ENCODE measurements at regions not wholly inside any gene's neighbourhood (a gene's known extent, or its start where the extent isn't known, plus 50 kb on each side); places are given as distances from the start of the nearest gene placed in this dataset.

GRCh38 chr7:51764976-51765375, 448.4 kb upstream of the COBL start:
- H3K4ac ChIP-seq (ENCODE audit: low read depth, low read length) = no peak overlapping the region
- H3K56ac ChIP-seq (ENCODE audit: extremely low read depth, insufficient read depth, low read length) = no peak overlapping the region
- no peak overlapping the region for H4K91ac ChIP-seq (ENCODE audit: insufficient read depth, low read depth, low read length)
- no peak overlapping the region for H2AK5ac ChIP-seq (ENCODE audit: low read depth, low read length)
- ChIA-PET POLR2A (ENCODE audit: unreplicated experiment) (no interaction called here), CTCF (no interaction called here)
- H2BK15ac ChIP-seq (ENCODE audit: low read depth, low read length) = no peak overlapping the region
- dilution Hi-C loops (cut with HindIII; ENCODE audit: low sequenced_read_pairs, unreplicated experiment) (no loop called here), in situ Hi-C loops (cut with MboI; ENCODE audit: low sequenced_read_pairs) (no loop called here), intact Hi-C loops (cut with micrococcal nuclease) (no loop called here)
- no peak overlapping the region for H4K5ac ChIP-seq (ENCODE audit: low read depth, low read length)
- H3K4me1 ChIP-seq (ENCODE audit: control insufficient read depth, insufficient read depth, low read length) = no peaks in the 10 kb centered on the region
- H4K20me1 ChIP-seq (ENCODE audit: insufficient read depth, low read length) = no peaks in the 10 kb centered on the region
- no peak overlapping the region for H3K9ac ChIP-seq (ENCODE audit: low read depth, low read length)
- H3K23ac ChIP-seq (ENCODE audit: low read depth, low read length) = no peak overlapping the region
- peaks cover 9% of the 10 kb centered on the region for H3K9me3 ChIP-seq (ENCODE audit: control insufficient read depth, insufficient read depth, low read length)
- H3K4me2 ChIP-seq (ENCODE audit: low read depth, low read length) = no peak overlapping the region
- no CpG with 5 or more reads among the region's 2 CpGs for WGBS, 2 experiments (ENCODE audit: extremely low coverage in 2 of 2, insufficient read length in 1 of 2)
- H2BK5ac ChIP-seq (ENCODE audit: low read depth, low read length, poor library complexity, severe bottlenecking) = no peak overlapping the region
- DNase-seq (no peak), ATAC-seq (ENCODE audit: low read depth) (no peak)
- H3K14ac ChIP-seq (replicated peaks; ENCODE audit: low read depth, low read length) = no peak overlapping the region
- no TSS peak for BruUV-seq (replicated peaks)
- no peaks in the 10 kb centered on the region for H3K79me1 ChIP-seq (ENCODE audit: low read depth in 1 of 2, low read length in 2 of 2)
- H2AK9ac ChIP-seq (replicated peaks; ENCODE audit: low read depth, low read length, poor library complexity) = no peak overlapping the region
- H2BK20ac ChIP-seq (ENCODE audit: low read depth, low read length) = no peak overlapping the region
- H3K36me3 ChIP-seq (ENCODE audit: control insufficient read depth, insufficient read depth, low read length) = no peaks in the 10 kb centered on the region
- TF ChIP-seq MXI1 (IDR thresholded peaks at IDR 0.05; ENCODE audit: borderline replicate concordance, low read depth, low read length) (no peak), CEBPB (IDR thresholded peaks at IDR 0.05; ENCODE audit: low read depth, low read length) (no peak), RCOR1 (IDR thresholded peaks at IDR 0.05; ENCODE audit: insufficient replicate concordance, low read length) (no peak)
- H3K18ac ChIP-seq (ENCODE audit: low read depth, low read length) = no peak overlapping the region
- H2BK120ac ChIP-seq (ENCODE audit: low read depth, low read length) = no peak overlapping the region
- H2AFZ ChIP-seq (replicated peaks; ENCODE audit: low read length, poor library complexity) = no peak overlapping the region
- no peak overlapping the region for H4K8ac ChIP-seq (ENCODE audit: low read depth in 2 of 2, low read length in 2 of 2)
- H3K27me3 ChIP-seq (ENCODE audit: control insufficient read depth, insufficient read depth, low read length) = no peaks in the 10 kb centered on the region
- H3K4me3 ChIP-seq (ENCODE audit: insufficient read depth, low read depth, low read length) = no peak overlapping the region
- no peaks in the 10 kb centered on the region for H3K9me1 ChIP-seq (ENCODE audit: insufficient read depth, low read length)
- no peak overlapping the region for H3K27ac ChIP-seq (ENCODE audit: insufficient read depth, low read length)
